ENCODE measurements at regions not wholly inside any gene's neighbourhood (a gene's known extent, or its start where the extent isn't known, plus 50 kb on each side); places are given as distances from the start of the nearest gene placed in this dataset.

GRCh38 chr2:56040189-56040588 is 116.6 kb upstream of the EFEMP1 start:
- no peak for TF ChIP-seq CTCF (IDR thresholded peaks at IDR 0.05)
- TF ChIP-seq POLR2A (IDR thresholded peaks at IDR 0.05) = no peak

Data from Peyer's patch (tissue), 4 donors.